Right lobe of liver (tissue), 6 donors: ENCODE measurements at regions not wholly inside any gene's neighbourhood (a gene's known extent, or its start where the extent isn't known, plus 50 kb on each side); places are given as distances from the start of the nearest gene placed in this dataset.

Experiments used
- ATAC-seq, 4 donors: fragments of 200-7000 bp; cut with Tn5 transposase; one replicate each; pipeline ENCODE4 v1.9.1; 2020; ENCODE audit warnings: mild to moderate bottlenecking in 4 of 4, moderate library complexity in 4 of 4
- DNase-seq, 3 donors: peaks; one replicate each; pipeline ENCODE4 v3.0.0-alpha.2; 2020
- H3K27ac ChIP-seq, 3 donors: fragments of 200-600 bp; one replicate each; pipeline ENCODE4 v1.8.0; 2022
- H3K27me3 ChIP-seq, 2 donors: fragments of 200-600 bp; one replicate each; pipeline ENCODE4 v1.8.0; 2022
- H3K36me3 ChIP-seq, 4 donors: fragments of 200-600 bp; sonication (generic) in 1 of 4; one replicate each; pipeline versions ENCODE4 v1.5.1 to v1.8.0; 2017 to 2022; ENCODE audit warnings: control low read depth in 1 of 4
- H3K4me1 ChIP-seq, 4 donors: fragments of 200-600 bp; sonication (generic) in 1 of 4; one replicate each; pipeline versions ENCODE4 v1.5.1 to v1.8.0; 2017 to 2022; ENCODE audit warnings: control low read depth in 1 of 4
- H3K4me3 ChIP-seq, 3 donors: fragments of 200-600 bp; one replicate each; pipeline ENCODE4 v1.8.0; 2022
- H3K9me3 ChIP-seq, 4 donors: fragments of 200-600 bp; sonication (generic) in 1 of 4; one replicate each; pipeline versions ENCODE4 v1.5.1 to v1.8.0; 2017 to 2022; ENCODE audit warnings: control low read depth in 1 of 4
- POLR2A ChIP-seq: fragments of 450-650 bp; IDR thresholded peaks from one replicate; pipeline ENCODE4 v1.6.1; 2017; ENCODE audit warnings: antibody characterized with exemption, mild to moderate bottlenecking
- WGBS: methylation state at CpG from one replicate; pipeline ENCODE4 v1.1.6; 2018; ENCODE audit warnings: low coverage, low lambda C conversion rate; ENCODE audit not compliant: insufficient coverage; ENCODE audit errors: missing lambda C conversion rate; 5-methylcytosine and 5-hydroxymethylcytosine counted together
- intact Hi-C, 2 donors: fragments of 100-400 bp; cut with DNase I; formaldehyde crosslinking; loops; one replicate each; pipeline versions ENCODE4 v1.11.2 to v1.14.1; 2022
- TF ChIP-seq, protein P1 (sequence below), 4 donors: fragments of 200-600 bp in 3 of 4; fragments of 450-650 bp in 1 of 4; IDR thresholded peaks; one replicate each; pipeline versions ENCODE4 v1.5.1 to v1.8.0; 2016 to 2022; ENCODE audit warnings: antibody characterized with exemption in 4 of 4, mild to moderate bottlenecking in 2 of 4
- donor health status: DM: no; HTN: yes; CAD: no.
- donor health status: DM: no; HTN: no; CAD: no.
- donor health status: DM: no; HTN: no; CAD: no.
- donor health status: DM: no; HTN: yes; CAD: no.
- donor health status: DM: no; HTN: yes; CAD: no.

DNA sequence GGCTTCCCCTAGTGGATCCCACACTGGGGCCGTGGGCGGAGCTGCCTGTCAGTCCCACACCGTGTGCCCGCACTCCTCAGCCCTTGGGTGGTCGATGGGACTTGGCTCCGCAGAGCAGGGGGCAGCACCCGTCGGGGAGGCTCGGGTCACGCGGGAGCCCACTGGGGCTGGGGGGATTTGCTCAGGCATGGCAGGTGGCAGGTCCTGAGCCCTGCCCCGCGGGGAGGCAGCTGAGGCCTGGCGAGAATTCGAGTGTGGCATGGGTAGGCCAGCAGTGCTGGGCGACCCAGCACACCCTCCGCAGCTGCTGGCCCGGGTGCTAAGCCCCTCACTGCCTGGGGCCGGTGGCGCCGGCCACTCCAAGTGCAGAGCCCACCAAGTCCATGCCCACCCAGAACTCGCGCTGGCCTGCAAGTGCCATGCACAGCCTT is 481.7 kb upstream of the PRR20A start:
- intact Hi-C loops = no loop called here
- DNase-seq (peak in 2 of 3 donors; percentile 36 to 47), ATAC-seq (peak in 1 of 4 donors; percentile 20)
- Histone ChIP-seq H3K4me1 (no peaks in the 10 kb centered on the region), H3K36me3 (no peaks in the 10 kb centered on the region), H3K27ac (no peak overlapping the region), H3K4me3 (no peak overlapping the region), H3K27me3 (no peaks in the 10 kb centered on the region), H3K9me3 (no peaks in the 10 kb centered on the region)
- TF ChIP-seq, protein P1, sequence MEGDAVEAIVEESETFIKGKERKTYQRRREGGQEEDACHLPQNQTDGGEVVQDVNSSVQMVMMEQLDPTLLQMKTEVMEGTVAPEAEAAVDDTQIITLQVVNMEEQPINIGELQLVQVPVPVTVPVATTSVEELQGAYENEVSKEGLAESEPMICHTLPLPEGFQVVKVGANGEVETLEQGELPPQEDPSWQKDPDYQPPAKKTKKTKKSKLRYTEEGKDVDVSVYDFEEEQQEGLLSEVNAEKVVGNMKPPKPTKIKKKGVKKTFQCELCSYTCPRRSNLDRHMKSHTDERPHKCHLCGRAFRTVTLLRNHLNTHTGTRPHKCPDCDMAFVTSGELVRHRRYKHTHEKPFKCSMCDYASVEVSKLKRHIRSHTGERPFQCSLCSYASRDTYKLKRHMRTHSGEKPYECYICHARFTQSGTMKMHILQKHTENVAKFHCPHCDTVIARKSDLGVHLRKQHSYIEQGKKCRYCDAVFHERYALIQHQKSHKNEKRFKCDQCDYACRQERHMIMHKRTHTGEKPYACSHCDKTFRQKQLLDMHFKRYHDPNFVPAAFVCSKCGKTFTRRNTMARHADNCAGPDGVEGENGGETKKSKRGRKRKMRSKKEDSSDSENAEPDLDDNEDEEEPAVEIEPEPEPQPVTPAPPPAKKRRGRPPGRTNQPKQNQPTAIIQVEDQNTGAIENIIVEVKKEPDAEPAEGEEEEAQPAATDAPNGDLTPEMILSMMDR (IDR thresholded peaks at IDR 0.05) = no peak
- no peak for TF ChIP-seq POLR2A
- no CpG with 5 or more reads among the region's 23 CpGs for WGBS

DNA sequence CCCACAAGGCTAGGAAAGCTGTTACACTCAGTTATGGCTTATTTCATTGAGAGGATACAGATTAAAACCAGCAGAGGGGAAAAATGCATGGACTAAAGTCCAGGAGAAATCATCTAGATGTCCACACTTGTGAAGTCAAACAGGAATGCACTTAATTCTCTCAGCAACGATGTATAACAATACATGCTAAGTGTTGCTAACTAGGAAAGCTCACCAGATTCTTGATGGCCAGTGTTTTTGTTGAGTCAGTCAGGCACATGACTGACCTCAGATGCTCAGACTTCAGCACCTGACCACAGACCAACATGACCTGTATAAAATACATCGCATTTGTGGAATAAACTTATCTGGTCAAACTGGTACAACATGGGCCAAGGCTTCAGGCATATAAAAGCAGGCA is 470.2 kb upstream of the PRR20A start:
- Histone ChIP-seq H3K4me3 (no peak overlapping the region), H3K27ac (no peak overlapping the region), H3K9me3 (no peaks in the 10 kb centered on the region), H3K36me3 (no peaks in the 10 kb centered on the region), H3K4me1 (no peaks in the 10 kb centered on the region), H3K27me3 (no peaks in the 10 kb centered on the region)
- 78% methylated on average over 1 of the region's 2 CpGs for WGBS
- intact Hi-C loops = no loop called here
- DNase-seq = no peak
- ATAC-seq = no peak
- TF ChIP-seq POLR2A = no peak
- TF ChIP-seq, protein P1 (IDR thresholded peaks at IDR 0.05) = no peak

DNA sequence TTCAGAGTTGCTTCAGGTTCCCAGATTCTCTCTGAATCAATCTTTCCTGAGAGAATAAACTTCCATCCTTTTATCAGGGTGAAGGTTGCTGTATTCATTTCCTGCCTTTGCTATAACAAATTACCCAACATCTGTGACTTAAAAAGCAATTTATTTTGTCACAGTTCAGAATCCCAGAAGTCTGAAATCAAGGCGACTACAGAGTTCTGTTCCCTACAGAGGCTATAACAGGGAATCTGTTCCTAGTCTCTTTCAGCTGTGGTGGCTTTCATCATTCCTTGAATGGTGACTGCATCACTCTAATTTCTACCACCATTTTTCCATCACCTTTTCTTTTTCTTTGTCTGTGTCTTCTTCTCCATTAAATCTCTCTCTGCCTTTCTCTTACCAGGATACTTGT is 459.3 kb upstream of the PRR20A start:
- Histone ChIP-seq H3K36me3 (no peaks in the 10 kb centered on the region), H3K27ac (no peak overlapping the region), H3K4me1 (no peaks in the 10 kb centered on the region), H3K27me3 (no peaks in the 10 kb centered on the region), H3K9me3 (no peaks in the 10 kb centered on the region), H3K4me3 (no peak overlapping the region)
- ATAC-seq = no peak
- DNase-seq = no peak
- intact Hi-C loops = no loop called here
- TF ChIP-seq, protein P1 (IDR thresholded peaks at IDR 0.05) = no peak
- no peak for TF ChIP-seq POLR2A
- 44% methylated on average over 1 of the region's 1 CpG for WGBS

DNA sequence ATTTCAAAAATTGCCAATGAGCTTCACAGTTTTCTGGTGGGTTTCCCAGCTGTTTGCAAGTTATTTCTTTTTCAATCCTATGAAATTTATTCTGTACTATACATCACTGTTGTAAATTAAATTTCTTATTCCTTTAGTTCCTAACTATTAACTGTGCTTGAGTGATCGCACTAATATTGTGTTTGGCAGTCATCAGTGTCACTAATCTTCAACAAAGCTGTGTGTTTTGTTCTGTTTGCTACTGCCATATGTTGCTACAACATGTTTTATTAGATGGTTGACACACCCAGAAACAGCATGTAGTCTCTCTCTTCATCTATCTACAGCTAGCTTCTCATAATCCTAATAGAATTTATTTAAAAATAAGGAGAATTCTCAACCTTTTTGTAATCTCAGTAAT is 453.6 kb upstream of the PRR20A start:
- H3K27ac ChIP-seq = no peak overlapping the region
- intact Hi-C loops = no loop called here
- H3K4me3 ChIP-seq = no peak overlapping the region
- H3K27me3 ChIP-seq = no peaks in the 10 kb centered on the region
- no peak for ATAC-seq
- WGBS = 47% methylated on average over 1 of the region's 1 CpG
- TF ChIP-seq POLR2A = no peak
- TF ChIP-seq, protein P1 (IDR thresholded peaks at IDR 0.05) = no peak
- no peaks in the 10 kb centered on the region for H3K36me3 ChIP-seq
- no peaks in the 10 kb centered on the region for H3K9me3 ChIP-seq
- DNase-seq = no peak
- no peaks in the 10 kb centered on the region for H3K4me1 ChIP-seq

DNA sequence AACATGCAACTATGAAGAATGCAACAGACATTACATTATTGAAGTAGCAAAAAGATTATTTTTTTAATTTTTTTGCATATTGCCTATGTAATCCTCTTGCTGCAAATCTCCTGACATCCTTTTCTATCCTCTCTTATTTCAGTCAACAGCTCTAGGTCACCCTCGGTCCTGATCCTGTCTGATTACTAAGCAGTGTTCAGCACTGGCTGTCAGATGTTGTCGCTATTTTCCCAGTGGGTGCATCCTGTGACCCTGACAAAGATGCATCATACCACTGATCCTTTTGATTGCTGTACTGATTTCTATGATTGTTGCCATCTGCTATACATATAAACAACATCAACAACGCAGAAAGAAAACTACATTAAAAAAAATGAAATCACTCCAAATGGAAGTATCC is 443.7 kb upstream of the PRR20A start:
- H3K27ac ChIP-seq = no peak overlapping the region
- DNase-seq = no peak
- ATAC-seq = no peak
- 50% methylated on average over 3 of the region's 3 CpGs for WGBS
- TF ChIP-seq POLR2A = no peak
- TF ChIP-seq, protein P1 (IDR thresholded peaks at IDR 0.05) = no peak
- H3K27me3 ChIP-seq = no peaks in the 10 kb centered on the region
- intact Hi-C loops = no loop called here
- H3K36me3 ChIP-seq = no peaks in the 10 kb centered on the region
- no peaks in the 10 kb centered on the region for H3K9me3 ChIP-seq
- H3K4me3 ChIP-seq = no peak overlapping the region
- H3K4me1 ChIP-seq = no peaks in the 10 kb centered on the region
